ENCODE measurements at regions not wholly inside any gene's neighbourhood (a gene's known extent, or its start where the extent isn't known, plus 50 kb on each side); places are given as distances from the start of the nearest gene placed in this dataset.

- POLR2A ChIA-PET, result no interaction called here
Measured at GRCh38 chr20:58103961-58104360, 124.5 kb downstream of the ANKRD60 start.

GRCh38 chr20:58103517-58103904 is 124.9 kb downstream of the ANKRD60 start:
- Histone ChIP-seq H4K20me1 (ENCODE audit: insufficient read depth, low read length) (no peaks in the 10 kb centered on the region), H3K79me2 (ENCODE audit: insufficient read depth, low read depth, low read length) (no peaks in the 10 kb centered on the region), H3K4me2 (ENCODE audit: low read length) (no peak overlapping the region), H3K9me2 (ENCODE audit: insufficient read depth, low read length) (no peaks in the 10 kb centered on the region), H3K4me1 (ENCODE audit: insufficient read depth, low read length, poor library complexity, severe bottlenecking) (no peaks in the 10 kb centered on the region), H3K4me3 (ENCODE audit: low read depth, low read length, poor library complexity, severe bottlenecking) (no peak overlapping the region), H3K9me3 (ENCODE audit: low read length) (no peaks in the 10 kb centered on the region), H3K27ac (ENCODE audit: low read depth, low read length, poor library complexity, severe bottlenecking) (no peak overlapping the region), H2AFZ (ENCODE audit: low read length) (no peak overlapping the region), H3K36me3 (ENCODE audit: insufficient read depth, low read length) (no peaks in the 10 kb centered on the region)
- intact Hi-C loops (cut with micrococcal nuclease; ENCODE audit: unreplicated experiment), result no loop called here
- no TSS peak for BruUV-seq (replicated peaks)
- no peak for DNase-seq (ENCODE audit: low spot score)
- TF ChIP-seq CTCF (conservative IDR thresholded peaks at IDR 0.05; ENCODE audit: low read length) (no peak), EZH2phosphoT487 (IDR thresholded peaks at IDR 0.05; ENCODE audit: borderline replicate concordance, low read depth, low read length) (no peak)
- ChIA-PET CTCF (ENCODE audit: unreplicated experiment) (no interaction called here), POLR2A (no interaction called here)

More at GRCh38 chr20:58103961-58104360, 124.5 kb downstream of the ANKRD60 start:
- TF ChIP-seq EZH2phosphoT487 (IDR thresholded peaks at IDR 0.05; ENCODE audit: borderline replicate concordance, low read depth, low read length) (no peak), CTCF (conservative IDR thresholded peaks at IDR 0.05; ENCODE audit: low read length) (no peak)
- Histone ChIP-seq H3K4me1 (ENCODE audit: insufficient read depth, low read length, poor library complexity, severe bottlenecking) (no peaks in the 10 kb centered on the region), H3K36me3 (ENCODE audit: insufficient read depth, low read length) (no peaks in the 10 kb centered on the region), H3K9me2 (ENCODE audit: insufficient read depth, low read length) (no peaks in the 10 kb centered on the region), H3K27ac (ENCODE audit: low read depth, low read length, poor library complexity, severe bottlenecking) (no peak overlapping the region), H3K4me3 (ENCODE audit: low read depth, low read length, poor library complexity, severe bottlenecking) (no peak overlapping the region), H3K4me2 (ENCODE audit: low read length) (no peak overlapping the region), H3K9me3 (ENCODE audit: low read length) (no peaks in the 10 kb centered on the region), H4K20me1 (ENCODE audit: insufficient read depth, low read length) (no peaks in the 10 kb centered on the region), H2AFZ (ENCODE audit: low read length) (no peak overlapping the region), H3K79me2 (ENCODE audit: insufficient read depth, low read depth, low read length) (no peaks in the 10 kb centered on the region)
- CTCF ChIA-PET (ENCODE audit: unreplicated experiment), result no interaction called here
- intact Hi-C loops (cut with micrococcal nuclease; ENCODE audit: unreplicated experiment), result no loop called here
- DNase-seq (ENCODE audit: low spot score), result no peak
- no TSS peak for BruUV-seq (replicated peaks)

- intact Hi-C loops (cut with micrococcal nuclease; ENCODE audit: unreplicated experiment), result no loop called here
- ChIA-PET POLR2A (no interaction called here), CTCF (ENCODE audit: unreplicated experiment) (interaction anchor here (0.6 kb wide), 1 partner anchor 59 kb away, joined by 3 read pairs; no protein-coding TSS in a partner anchor)
- Histone ChIP-seq H3K9me2 (ENCODE audit: insufficient read depth, low read length) (no peaks in the 10 kb centered on the region), H4K20me1 (ENCODE audit: insufficient read depth, low read length) (no peaks in the 10 kb centered on the region), H3K4me2 (ENCODE audit: low read length) (no peak overlapping the region), H3K79me2 (ENCODE audit: insufficient read depth, low read depth, low read length) (no peaks in the 10 kb centered on the region), H3K27ac (ENCODE audit: low read depth, low read length, poor library complexity, severe bottlenecking) (no peak overlapping the region), H3K36me3 (ENCODE audit: insufficient read depth, low read length) (no peaks in the 10 kb centered on the region), H2AFZ (ENCODE audit: low read length) (no peak overlapping the region), H3K4me1 (ENCODE audit: insufficient read depth, low read length, poor library complexity, severe bottlenecking) (no peaks in the 10 kb centered on the region), H3K4me3 (ENCODE audit: low read depth, low read length, poor library complexity, severe bottlenecking) (no peak overlapping the region), H3K9me3 (ENCODE audit: low read length) (no peaks in the 10 kb centered on the region)
- BruUV-seq (replicated peaks), result no TSS peak
- no peak for DNase-seq (ENCODE audit: low spot score)
- TF ChIP-seq EZH2phosphoT487 (IDR thresholded peaks at IDR 0.05; ENCODE audit: borderline replicate concordance, low read depth, low read length) (no peak), CTCF (conservative IDR thresholded peaks at IDR 0.05; ENCODE audit: low read length) (no peak)
Measured at GRCh38 chr20:58102744-58103516, 125.5 kb downstream of the ANKRD60 start.

All from OCI-LY7 (cell line).